Esophagus squamous epithelium (tissue), 5 donors: ENCODE measurements at regions not wholly inside any gene's neighbourhood (a gene's known extent, or its start where the extent isn't known, plus 50 kb on each side); places are given as distances from the start of the nearest gene placed in this dataset.

Source experiments
- DNase-seq: peaks from one replicate; lab custom pipeline; 2025; lab: John Stamatoyannopoulos, UW
- H3K27ac ChIP-seq, 4 donors: fragments of 200-600 bp; sonication (generic); one replicate each; pipeline ENCODE4 v1.5.1; 2016 to 2019; ENCODE audit warnings: mild to moderate bottlenecking in 1 of 4
- H3K27me3 ChIP-seq, 4 donors: fragments of 200-600 bp; sonication (generic); 1 replicate in 3 of 4; 2 replicates in 1 of 4; pipeline versions ENCODE4 v1.5.1 to v1.6.0; 2017 to 2021; ENCODE audit warnings: antibody characterized with exemption in 1 of 4
- H3K36me3 ChIP-seq, 3 donors: fragments of 200-600 bp; sonication (generic); one replicate each; pipeline ENCODE4 v1.5.1; 2016 to 2019
- H3K4me1 ChIP-seq, 3 donors: fragments of 200-600 bp; sonication (generic); one replicate each; pipeline ENCODE4 v1.5.1; 2017 to 2019
- H3K4me3 ChIP-seq, 4 donors: fragments of 200-600 bp; sonication (generic); 1 replicate in 3 of 4; 2 replicates in 1 of 4; pipeline ENCODE4 v1.5.1; 2016 to 2019; ENCODE audit warnings: mild to moderate bottlenecking in 2 of 4, moderate library complexity in 1 of 4
- H3K9me3 ChIP-seq, 3 donors: fragments of 200-600 bp; sonication (generic); one replicate each; pipeline ENCODE4 v1.5.1; 2016 to 2019
- POLR2A ChIP-seq, 4 donors: fragments of 450-650 bp; IDR thresholded peaks; one replicate each; pipeline ENCODE4 v1.6.1; 2017; ENCODE audit warnings: antibody characterized with exemption in 4 of 4, mild to moderate bottlenecking in 4 of 4, moderate library complexity in 3 of 4
- WGBS, 2 donors: methylation state at CpG; one replicate each; pipeline ENCODE4 v1.1.5; 2018; 5-methylcytosine and 5-hydroxymethylcytosine counted together
- intact Hi-C: fragments of 100-400 bp; cut with DNase I; formaldehyde crosslinking; loops from one replicate; pipeline ENCODE4 v1.15.0; 2022
- TF ChIP-seq, protein P1 (sequence below), 6 experiments: fragments of 450-650 bp in 4 of 6; fragments of 200-600 bp in 2 of 6; sonication (generic) in 2 of 6; IDR thresholded peaks; one replicate each; pipeline ENCODE4 v1.5.1; 2016 to 2019; ENCODE audit warnings: antibody characterized with exemption in 6 of 6, mild to moderate bottlenecking in 4 of 6, moderate library complexity in 4 of 6
- donor health status: DM: yes; HTN: yes; CAD: no.

DNA sequence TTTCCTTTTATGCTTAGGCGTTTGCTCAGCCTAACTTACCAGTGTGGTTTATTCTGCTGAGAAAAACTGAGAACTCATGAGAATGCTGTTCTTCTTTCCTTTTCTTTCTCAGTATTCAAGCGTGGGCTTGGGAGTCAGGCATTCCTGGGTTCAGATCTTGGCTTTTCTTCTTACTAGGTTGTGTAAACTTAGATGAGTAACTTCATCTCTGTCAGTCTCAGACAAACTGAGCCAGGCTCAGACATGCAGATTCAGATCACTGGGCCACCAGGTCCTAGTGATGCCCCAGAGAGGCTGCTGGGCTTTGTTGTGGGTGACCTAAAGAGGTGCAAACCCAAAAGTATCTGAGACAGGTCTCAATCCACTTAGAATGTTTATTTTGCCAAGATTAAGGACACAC, 95.8 kb upstream of the MPHOSPH6 start:
- Histone ChIP-seq H3K27ac (no peak overlapping the region), H3K9me3 (no peaks in the 10 kb centered on the region), H3K27me3 (peaks cover 0 to 32% (median 0%) of the 10 kb centered on the region in 4 donors), H3K4me1 (peaks cover 0 to 7% (median 0%) of the 10 kb centered on the region in 3 donors), H3K4me3 (no peak overlapping the region), H3K36me3 (no peaks in the 10 kb centered on the region)
- DNase-seq = no peak
- TF ChIP-seq, protein P1, sequence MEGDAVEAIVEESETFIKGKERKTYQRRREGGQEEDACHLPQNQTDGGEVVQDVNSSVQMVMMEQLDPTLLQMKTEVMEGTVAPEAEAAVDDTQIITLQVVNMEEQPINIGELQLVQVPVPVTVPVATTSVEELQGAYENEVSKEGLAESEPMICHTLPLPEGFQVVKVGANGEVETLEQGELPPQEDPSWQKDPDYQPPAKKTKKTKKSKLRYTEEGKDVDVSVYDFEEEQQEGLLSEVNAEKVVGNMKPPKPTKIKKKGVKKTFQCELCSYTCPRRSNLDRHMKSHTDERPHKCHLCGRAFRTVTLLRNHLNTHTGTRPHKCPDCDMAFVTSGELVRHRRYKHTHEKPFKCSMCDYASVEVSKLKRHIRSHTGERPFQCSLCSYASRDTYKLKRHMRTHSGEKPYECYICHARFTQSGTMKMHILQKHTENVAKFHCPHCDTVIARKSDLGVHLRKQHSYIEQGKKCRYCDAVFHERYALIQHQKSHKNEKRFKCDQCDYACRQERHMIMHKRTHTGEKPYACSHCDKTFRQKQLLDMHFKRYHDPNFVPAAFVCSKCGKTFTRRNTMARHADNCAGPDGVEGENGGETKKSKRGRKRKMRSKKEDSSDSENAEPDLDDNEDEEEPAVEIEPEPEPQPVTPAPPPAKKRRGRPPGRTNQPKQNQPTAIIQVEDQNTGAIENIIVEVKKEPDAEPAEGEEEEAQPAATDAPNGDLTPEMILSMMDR (IDR thresholded peaks at IDR 0.05) = no peak
- no peak for TF ChIP-seq POLR2A (IDR thresholded peaks at IDR 0.05)
- WGBS, 2 donors = 13 to 32% methylated on average over 2 of the region's 2 CpGs
- intact Hi-C loops = loop anchor here (10.0 kb wide), 1 partner anchor 189 kb away; no protein-coding TSS in a partner anchor

DNA sequence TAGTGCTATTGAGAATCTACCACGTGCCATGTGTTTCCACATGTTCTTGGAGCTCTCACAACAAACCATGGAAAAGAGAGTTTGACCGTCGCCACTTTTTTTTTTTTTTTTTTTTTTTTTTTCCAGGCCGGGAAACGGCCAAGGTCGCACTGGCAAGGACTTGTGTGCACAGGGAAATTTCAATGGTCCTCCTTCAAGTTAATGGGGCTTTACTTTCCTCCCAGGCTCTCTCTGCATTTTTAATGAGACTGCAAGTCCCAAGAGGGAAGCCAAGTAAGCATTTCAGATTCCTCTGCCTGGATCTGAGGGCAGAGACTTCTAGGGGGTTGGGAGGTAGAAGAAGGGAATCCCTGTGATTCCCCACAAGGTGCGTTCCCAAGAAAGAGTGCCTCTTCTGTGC, 94.7 kb upstream of the MPHOSPH6 start:
- WGBS, 2 donors = 51 to 52% methylated on average over 7 of the region's 7 CpGs
- Histone ChIP-seq H3K9me3 (no peaks in the 10 kb centered on the region), H3K36me3 (no peaks in the 10 kb centered on the region), H3K27me3 (peaks cover 0 to 36% (median 0%) of the 10 kb centered on the region in 4 donors), H3K4me1 (peaks cover 0 to 7% (median 0%) of the 10 kb centered on the region in 3 donors), H3K27ac (no peak overlapping the region), H3K4me3 (no peak overlapping the region)
- intact Hi-C loops = loop anchor here (10.0 kb wide), 1 partner anchor 190 kb away; no protein-coding TSS in a partner anchor
- DNase-seq = no peak
- no peak for TF ChIP-seq POLR2A (IDR thresholded peaks at IDR 0.05)
- TF ChIP-seq, protein P1 (IDR thresholded peaks at IDR 0.05) = no peak

DNA sequence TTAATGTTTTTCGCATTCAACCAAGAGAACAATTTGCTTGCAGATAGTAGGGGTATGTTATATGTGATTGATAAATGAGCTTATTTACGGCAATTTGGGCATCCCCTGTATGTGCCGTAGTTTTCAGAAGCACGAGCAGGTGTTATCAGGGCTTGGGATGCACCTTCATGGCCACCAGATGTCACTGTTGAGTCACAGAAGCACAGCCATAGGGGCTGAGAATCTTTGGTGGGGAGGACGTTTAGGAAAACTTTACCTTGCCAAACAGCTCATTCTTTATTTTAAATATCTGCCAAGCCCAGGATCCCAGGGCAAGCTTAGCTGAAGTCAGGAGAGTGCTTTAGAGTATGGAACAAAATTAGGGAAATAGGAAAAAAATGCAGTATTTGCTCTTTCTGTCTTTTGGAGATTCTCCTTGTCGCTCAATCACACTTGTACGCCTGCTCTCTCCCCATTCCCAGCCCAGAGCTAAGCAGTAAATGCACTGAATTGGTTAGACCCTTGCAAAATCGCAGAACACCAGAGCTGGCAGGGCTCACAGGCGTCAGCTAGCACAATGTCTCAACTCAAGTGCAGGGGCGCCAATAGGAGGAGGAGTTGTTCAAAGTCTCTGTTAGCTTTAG, 93.6 kb upstream of the MPHOSPH6 start:
- Histone ChIP-seq H3K4me3 (no peak overlapping the region), H3K4me1 (peaks cover 0 to 7% (median 0%) of the 10 kb centered on the region in 3 donors), H3K27me3 (peaks cover 0 to 33% (median 0%) of the 10 kb centered on the region in 4 donors), H3K9me3 (no peaks in the 10 kb centered on the region), H3K36me3 (no peaks in the 10 kb centered on the region), H3K27ac (no peak overlapping the region)
- intact Hi-C loops = loop anchor here (10.0 kb wide), 1 partner anchor 191 kb away; no protein-coding TSS in a partner anchor
- no peak for DNase-seq
- 30 to 35% methylated on average over 8 to 10 of the region's 10 CpGs for WGBS, 2 donors
- no peak for TF ChIP-seq POLR2A (IDR thresholded peaks at IDR 0.05)
- TF ChIP-seq, protein P1 (IDR thresholded peaks at IDR 0.05) = peak; percentile 82 to 90 (median 86)

DNA sequence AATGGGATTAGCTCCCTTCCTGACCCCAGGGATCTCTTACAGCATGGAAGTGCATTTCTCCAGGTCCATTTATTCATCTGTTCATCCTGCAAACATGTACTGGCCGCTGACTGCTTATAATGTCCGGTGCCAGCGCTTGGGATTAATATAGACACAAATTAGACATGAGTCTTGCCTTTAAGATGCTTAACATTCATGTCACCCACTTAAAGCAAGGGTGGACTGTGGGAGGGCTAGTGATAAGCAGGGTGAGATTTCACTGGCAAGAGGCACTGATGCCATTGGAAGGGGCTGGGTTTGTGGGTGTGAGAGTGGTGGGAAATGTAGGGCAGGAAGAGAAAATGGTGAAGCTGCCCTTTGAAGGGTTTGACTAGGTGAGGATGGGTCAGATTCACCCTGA, 92.2 kb upstream of the MPHOSPH6 start:
- Histone ChIP-seq H3K36me3 (no peaks in the 10 kb centered on the region), H3K27ac (no peak overlapping the region), H3K27me3 (peaks cover 0 to 26% (median 0%) of the 10 kb centered on the region in 4 donors), H3K9me3 (no peaks in the 10 kb centered on the region), H3K4me3 (no peak overlapping the region), H3K4me1 (peaks cover 0 to 7% (median 0%) of the 10 kb centered on the region in 3 donors)
- intact Hi-C loops = loop anchor here (10.0 kb wide), 1 partner anchor 193 kb away; no protein-coding TSS in a partner anchor
- DNase-seq = no peak
- TF ChIP-seq, protein P1 (IDR thresholded peaks at IDR 0.05) = no peak
- no peak for TF ChIP-seq POLR2A (IDR thresholded peaks at IDR 0.05)
- WGBS, 2 donors = 86 to 91% methylated on average over 3 of the region's 3 CpGs

DNA sequence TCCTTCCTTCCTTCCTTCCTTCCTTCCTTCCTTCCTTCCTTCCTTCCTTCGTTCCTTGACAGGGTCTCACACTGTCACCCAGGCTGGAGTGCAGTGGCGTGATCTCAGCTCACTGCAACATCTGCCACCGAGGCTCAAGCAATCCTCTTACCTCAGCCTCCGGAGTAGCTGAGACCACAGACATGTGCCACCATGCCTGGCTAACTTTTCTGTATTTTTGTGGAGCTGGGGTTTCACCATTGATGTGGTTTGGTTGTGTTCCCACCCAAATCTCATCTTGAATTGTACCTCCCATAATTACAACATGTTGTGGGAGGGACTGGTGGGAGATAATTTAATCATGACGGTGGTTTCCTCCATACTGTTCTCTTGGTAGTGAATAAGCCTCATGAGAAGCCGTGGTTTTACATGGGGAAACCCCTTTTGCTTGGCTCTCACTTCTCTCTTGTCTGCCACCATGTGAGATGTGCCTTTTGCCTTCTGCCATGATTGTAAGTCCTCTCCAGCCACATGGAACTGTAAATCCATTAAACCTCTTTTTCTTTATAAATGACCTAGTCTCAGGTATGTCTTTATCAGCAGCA, 90.3 kb upstream of the MPHOSPH6 start:
- peaks cover 0 to 7% (median 0%) of the 10 kb centered on the region in 3 donors for H3K4me1 ChIP-seq
- DNase-seq = no peak
- H3K27ac ChIP-seq = no peak overlapping the region
- H3K9me3 ChIP-seq = no peaks in the 10 kb centered on the region
- TF ChIP-seq, protein P1 (IDR thresholded peaks at IDR 0.05) = no peak
- no peak for TF ChIP-seq POLR2A (IDR thresholded peaks at IDR 0.05)
- no peaks in the 10 kb centered on the region for H3K36me3 ChIP-seq
- intact Hi-C loops = loop anchor here (10.0 kb wide), 1 partner anchor 194 kb away; no protein-coding TSS in a partner anchor
- H3K27me3 ChIP-seq = peaks cover 0 to 38% (median 0%) of the 10 kb centered on the region in 4 donors
- 64 to 80% methylated on average over 6 of the region's 6 CpGs for WGBS, 2 donors
- no peak overlapping the region for H3K4me3 ChIP-seq
